OCI-LY3 (cell line): ENCODE measurements at regions not wholly inside any gene's neighbourhood (a gene's known extent, or its start where the extent isn't known, plus 50 kb on each side); places are given as distances from the start of the nearest gene placed in this dataset.

ENCODE experiments used
- H2AFZ ChIP-seq: fragments of 200-600, 300-600 bp; shearing (Covaris generic); 2 replicates; pipeline ENCODE4 v1.6.0; 2014; ENCODE audit warnings: antibody characterized with exemption, low read depth, low read length
- H3K27ac ChIP-seq: fragments of 200-600, 300-600 bp; sonication (generic); 2 replicates; pipeline ENCODE4 v1.5.1; 2014; ENCODE audit warnings: mild to moderate bottlenecking, low read length, moderate library complexity, mixed read lengths
- H3K27me3 ChIP-seq: fragments of 200-600, 300-600 bp; sonication (generic); 2 replicates; pipeline ENCODE4 v1.6.1; 2014; ENCODE audit warnings: low read depth, low read length, mixed read lengths
- H3K36me3 ChIP-seq: fragments of 200-600, 300-600 bp; sonication (generic); replicated peaks from 2 replicates; pipeline ENCODE3; 2014; ENCODE audit warnings: low read depth, low read length, mixed read lengths
- H3K4me1 ChIP-seq: fragments of 300-600, 200-600 bp; sonication (generic); 2 replicates; pipeline ENCODE4 v1.6.1; 2014; ENCODE audit warnings: low read length, mixed read lengths
- H3K4me2 ChIP-seq: fragments of 200-600, 300-600 bp; sonication (generic); 2 replicates; pipeline ENCODE4 v1.6.1; 2014; ENCODE audit warnings: low read length, mixed read lengths
- H3K4me3 ChIP-seq: fragments of 300-600, 200-600 bp; sonication (generic); 2 replicates; pipeline ENCODE4 v1.5.1; 2014; ENCODE audit warnings: antibody characterized with exemption, mild to moderate bottlenecking, low read length, moderate library complexity
- H3K79me2 ChIP-seq: fragments of 300-600, 200-600 bp; shearing (Covaris generic); 2 replicates; pipeline ENCODE4 v1.6.1; 2014; ENCODE audit warnings: mild to moderate bottlenecking, low read length, mixed read lengths
- H3K9ac ChIP-seq: fragments of 300-600, 200-600 bp; shearing (Covaris generic); 2 replicates; pipeline ENCODE4 v1.6.0; 2014; ENCODE audit warnings: mild to moderate bottlenecking, low read length, moderate library complexity
- H3K9me3 ChIP-seq: fragments of 200-600, 300-600 bp; shearing (Covaris generic); 2 replicates; pipeline ENCODE4 v1.6.1; 2014; ENCODE audit warnings: low read length, mixed read lengths; ENCODE audit not compliant: insufficient read depth
- H4K20me1 ChIP-seq: fragments of 200-600, 300-600 bp; sonication (generic); 2 replicates; pipeline ENCODE4 v1.6.1; 2016; ENCODE audit warnings: low read length, mixed read lengths; ENCODE audit not compliant: insufficient read depth
- EZH2phosphoT487 ChIP-seq: fragments of 200-600 bp; shearing (Covaris generic); IDR thresholded peaks from 2 replicates; pipeline ENCODE4 v1.6.1; 2018; ENCODE audit warnings: antibody characterized with exemption, mixed run types, low read depth
- TF ChIP-seq, protein P1 (sequence below): fragments of 200-600, 300-600 bp; sonication (generic); IDR thresholded peaks from 2 replicates; pipeline ENCODE4 v1.5.1; 2014; ENCODE audit warnings: antibody characterized with exemption, low read length, low read depth

DNA sequence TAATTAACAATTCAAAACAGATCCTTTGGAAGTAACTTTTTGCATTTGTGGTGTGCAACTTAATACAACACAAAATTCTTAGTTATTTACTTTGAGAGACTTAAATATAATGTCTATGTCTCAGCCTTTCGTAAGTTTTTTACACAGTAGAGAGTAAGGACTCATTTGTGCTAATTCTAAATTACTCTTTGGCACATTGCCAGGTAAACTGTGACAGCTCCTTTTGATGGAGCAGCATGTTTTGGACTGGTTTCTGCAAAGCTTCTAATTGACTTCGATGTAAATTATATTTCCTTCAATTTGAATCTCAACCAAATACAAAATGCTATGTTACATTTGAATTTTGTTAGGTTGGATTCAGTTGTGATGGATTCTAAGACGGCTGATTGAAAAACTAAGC is 450.7 kb upstream of the OPRM1 start:
- H3K36me3 ChIP-seq: no peaks in the 10 kb centered on the region
- no peak overlapping the region for H3K9ac ChIP-seq
- no peak overlapping the region for H3K4me2 ChIP-seq
- no peak overlapping the region for H3K4me3 ChIP-seq
- H2AFZ ChIP-seq: no peak overlapping the region
- no peaks in the 10 kb centered on the region for H4K20me1 ChIP-seq
- TF ChIP-seq, protein P1, sequence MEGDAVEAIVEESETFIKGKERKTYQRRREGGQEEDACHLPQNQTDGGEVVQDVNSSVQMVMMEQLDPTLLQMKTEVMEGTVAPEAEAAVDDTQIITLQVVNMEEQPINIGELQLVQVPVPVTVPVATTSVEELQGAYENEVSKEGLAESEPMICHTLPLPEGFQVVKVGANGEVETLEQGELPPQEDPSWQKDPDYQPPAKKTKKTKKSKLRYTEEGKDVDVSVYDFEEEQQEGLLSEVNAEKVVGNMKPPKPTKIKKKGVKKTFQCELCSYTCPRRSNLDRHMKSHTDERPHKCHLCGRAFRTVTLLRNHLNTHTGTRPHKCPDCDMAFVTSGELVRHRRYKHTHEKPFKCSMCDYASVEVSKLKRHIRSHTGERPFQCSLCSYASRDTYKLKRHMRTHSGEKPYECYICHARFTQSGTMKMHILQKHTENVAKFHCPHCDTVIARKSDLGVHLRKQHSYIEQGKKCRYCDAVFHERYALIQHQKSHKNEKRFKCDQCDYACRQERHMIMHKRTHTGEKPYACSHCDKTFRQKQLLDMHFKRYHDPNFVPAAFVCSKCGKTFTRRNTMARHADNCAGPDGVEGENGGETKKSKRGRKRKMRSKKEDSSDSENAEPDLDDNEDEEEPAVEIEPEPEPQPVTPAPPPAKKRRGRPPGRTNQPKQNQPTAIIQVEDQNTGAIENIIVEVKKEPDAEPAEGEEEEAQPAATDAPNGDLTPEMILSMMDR: no peak
- no peak for TF ChIP-seq EZH2phosphoT487
- H3K27ac ChIP-seq: no peak overlapping the region
- H3K4me1 ChIP-seq: no peaks in the 10 kb centered on the region
- H3K9me3 ChIP-seq: no peaks in the 10 kb centered on the region
- H3K79me2 ChIP-seq: no peaks in the 10 kb centered on the region
- H3K27me3 ChIP-seq: no peaks in the 10 kb centered on the region

DNA sequence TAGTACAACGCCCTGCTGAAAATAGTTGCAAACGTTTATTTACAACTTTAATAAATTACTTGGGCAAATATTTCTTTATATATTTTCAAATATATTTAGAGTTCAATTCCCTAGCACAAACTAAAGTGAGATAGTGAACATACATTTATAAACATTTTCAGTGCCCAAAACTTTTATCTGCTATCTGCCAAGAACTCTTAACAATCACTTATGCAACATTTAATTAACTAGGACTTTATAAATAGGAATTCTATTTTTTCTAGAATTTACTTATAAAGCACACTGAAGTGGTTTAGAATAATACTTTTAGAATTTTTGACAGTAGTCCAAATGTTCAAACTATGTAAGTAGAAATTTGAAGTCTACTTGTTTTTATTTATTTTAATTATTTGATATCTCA is 452.6 kb upstream of the RGS17 start:
- Histone ChIP-seq H3K27me3 (no peaks in the 10 kb centered on the region), H3K27ac (no peak overlapping the region), H3K9ac (no peak overlapping the region), H3K4me2 (no peak overlapping the region), H4K20me1 (no peaks in the 10 kb centered on the region), H3K4me1 (no peaks in the 10 kb centered on the region), H3K36me3 (no peaks in the 10 kb centered on the region), H3K9me3 (no peaks in the 10 kb centered on the region), H2AFZ (no peak overlapping the region), H3K79me2 (no peaks in the 10 kb centered on the region), H3K4me3 (no peak overlapping the region)
- no peak for TF ChIP-seq EZH2phosphoT487
- TF ChIP-seq, protein P1: no peak

DNA sequence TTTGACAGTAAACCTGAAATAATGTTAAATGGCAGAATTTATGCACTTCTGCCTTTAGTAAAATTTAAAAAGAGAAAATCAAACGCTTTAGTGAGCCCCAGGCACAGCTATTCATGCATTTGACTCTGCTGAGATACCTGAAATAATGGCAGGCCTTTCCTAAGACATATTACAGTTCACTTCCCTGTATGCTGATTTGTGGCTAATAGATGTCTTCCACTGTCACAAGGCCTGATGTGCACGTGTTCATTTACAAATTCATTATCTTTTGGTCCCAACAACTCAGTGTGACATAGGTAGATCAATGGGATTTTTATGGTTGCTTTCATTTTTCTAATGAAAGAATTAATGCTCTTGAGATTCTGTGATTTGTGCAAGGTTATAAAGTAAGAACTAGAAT is 449.7 kb upstream of the RGS17 start:
- Histone ChIP-seq H4K20me1 (no peaks in the 10 kb centered on the region), H3K4me2 (no peak overlapping the region), H3K27me3 (no peaks in the 10 kb centered on the region), H3K9ac (no peak overlapping the region), H3K27ac (no peak overlapping the region), H2AFZ (no peak overlapping the region), H3K4me1 (no peaks in the 10 kb centered on the region), H3K9me3 (no peaks in the 10 kb centered on the region), H3K36me3 (no peaks in the 10 kb centered on the region), H3K79me2 (no peaks in the 10 kb centered on the region), H3K4me3 (no peak overlapping the region)
- no peak for TF ChIP-seq EZH2phosphoT487
- TF ChIP-seq, protein P1: no peak

DNA sequence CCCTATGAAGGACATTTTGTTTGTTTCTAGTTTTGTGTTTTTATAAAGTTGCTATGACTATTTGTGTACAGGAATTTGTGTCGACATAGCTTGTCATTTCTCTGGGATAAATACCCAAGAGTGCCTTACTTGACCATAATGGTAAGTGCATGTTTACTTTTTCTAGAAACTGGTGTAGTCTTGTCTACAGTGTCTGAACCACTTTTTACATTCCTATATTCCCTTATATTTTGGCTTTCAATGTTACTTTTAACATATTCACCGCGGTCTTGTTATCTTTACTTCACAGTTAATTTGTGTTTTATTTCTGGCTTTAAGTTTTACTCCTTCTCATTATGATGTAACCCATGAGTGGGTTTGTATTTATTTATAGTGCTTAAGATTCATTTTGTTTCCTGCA is 444.4 kb upstream of the RGS17 start:
- Histone ChIP-seq H3K79me2 (no peaks in the 10 kb centered on the region), H2AFZ (no peak overlapping the region), H3K27me3 (no peaks in the 10 kb centered on the region), H3K36me3 (no peaks in the 10 kb centered on the region), H3K4me2 (no peak overlapping the region), H3K4me3 (no peak overlapping the region), H3K27ac (no peak overlapping the region), H4K20me1 (no peaks in the 10 kb centered on the region), H3K9me3 (no peaks in the 10 kb centered on the region), H3K9ac (no peak overlapping the region), H3K4me1 (no peaks in the 10 kb centered on the region)
- TF ChIP-seq EZH2phosphoT487: no peak
- TF ChIP-seq, protein P1: no peak
